Astrocyte (in vitro differentiated cells and primary cell): ENCODE measurements at regions not wholly inside any gene's neighbourhood (a gene's known extent, or its start where the extent isn't known, plus 50 kb on each side); places are given as distances from the start of the nearest gene placed in this dataset.

ENCODE experiments used
- DNase-seq: peaks from one replicate; pipeline ENCODE4 v3.0.0-alpha.2; 2010; ENCODE audit warnings: low read depth
- FAIRE-seq: peaks from 2 replicates; lab custom pipeline; 2011; peaks lifted over from hg19 to GRCh38; lab: Jason Lieb, UNC
- H2AFZ ChIP-seq: 2 replicates; pipeline ENCODE4 v1.6.0; 2012; ENCODE audit warnings: low read depth, low read length, inconsistent platforms
- H3K27ac ChIP-seq: 2 replicates; pipeline ENCODE4 v1.5.1; 2011; ENCODE audit warnings: low read depth, low read length, inconsistent platforms
- H3K27me3 ChIP-seq: 2 replicates; pipeline ENCODE4 v1.6.0; 2011; ENCODE audit warnings: low read length, inconsistent platforms; ENCODE audit not compliant: insufficient read depth
- H3K36me3 ChIP-seq: 2 replicates; pipeline ENCODE4 v1.5.1; 2011; ENCODE audit warnings: low read length, inconsistent platforms; ENCODE audit not compliant: insufficient read depth
- H3K4me1 ChIP-seq: 2 replicates; pipeline ENCODE4 v1.5.1; 2011; ENCODE audit warnings: low read length, inconsistent platforms; ENCODE audit not compliant: insufficient read depth
- H3K4me2 ChIP-seq: 2 replicates; pipeline ENCODE4 v1.6.0; 2012; ENCODE audit warnings: low read length, inconsistent platforms
- H3K4me3 ChIP-seq: 2 replicates; pipeline ENCODE4 v1.5.1; 2011; ENCODE audit warnings: low read depth, mild to moderate bottlenecking, low read length, inconsistent platforms; ENCODE audit not compliant: insufficient read depth
- H3K79me2 ChIP-seq: 2 replicates; pipeline ENCODE4 v1.6.0; 2012; ENCODE audit warnings: mild to moderate bottlenecking, low read length, inconsistent platforms; ENCODE audit not compliant: insufficient read depth
- H3K9ac ChIP-seq: 2 replicates; pipeline ENCODE4 v1.6.0; 2012; ENCODE audit warnings: mild to moderate bottlenecking, low read length, inconsistent platforms
- H3K9me3 ChIP-seq: 2 replicates; pipeline ENCODE4 v1.5.1; 2012; ENCODE audit warnings: low read depth, mild to moderate bottlenecking, low read length, inconsistent platforms; ENCODE audit not compliant: insufficient read depth
- H4K20me1 ChIP-seq: 2 replicates; pipeline ENCODE4 v1.6.0; 2012; ENCODE audit warnings: low read length, inconsistent platforms; ENCODE audit not compliant: insufficient read depth
- H3K27ac Mint-ChIP-seq: one replicate; pipeline ENCODE4 v1.8.0; 2021; ENCODE audit warnings: mild to moderate bottlenecking, mixed read lengths; ENCODE audit not compliant: unreplicated experiment
- H3K27me3 Mint-ChIP-seq: one replicate; pipeline ENCODE4 v1.8.0; 2021; ENCODE audit warnings: low read depth, mixed read lengths; ENCODE audit not compliant: unreplicated experiment
- H3K36me3 Mint-ChIP-seq: one replicate; pipeline ENCODE4 v1.8.0; 2021; ENCODE audit warnings: low read depth, mixed read lengths; ENCODE audit not compliant: unreplicated experiment
- H3K4me1 Mint-ChIP-seq: one replicate; pipeline ENCODE4 v1.8.0; 2021; ENCODE audit warnings: low read depth, mixed read lengths; ENCODE audit not compliant: unreplicated experiment
- H3K4me3 Mint-ChIP-seq: one replicate; pipeline ENCODE4 v1.8.0; 2021; ENCODE audit warnings: mild to moderate bottlenecking, moderate library complexity, mixed read lengths; ENCODE audit not compliant: unreplicated experiment
- H3K9me3 Mint-ChIP-seq: one replicate; pipeline ENCODE4 v1.8.0; 2021; ENCODE audit warnings: mild to moderate bottlenecking, mixed read lengths; ENCODE audit not compliant: unreplicated experiment
- EZH2 ChIP-seq: IDR thresholded peaks from 2 replicates; pipeline ENCODE4 v1.6.1; 2012; ENCODE audit warnings: mild to moderate bottlenecking, low read length, inconsistent platforms; ENCODE audit not compliant: insufficient read depth
- TF ChIP-seq, protein P1 (sequence below): IDR thresholded peaks from 2 replicates; pipeline ENCODE4 v1.5.1; 2011; ENCODE audit warnings: low read depth, mild to moderate bottlenecking, inconsistent platforms, low read length, moderate library complexity; ENCODE audit not compliant: insufficient read depth

DNA sequence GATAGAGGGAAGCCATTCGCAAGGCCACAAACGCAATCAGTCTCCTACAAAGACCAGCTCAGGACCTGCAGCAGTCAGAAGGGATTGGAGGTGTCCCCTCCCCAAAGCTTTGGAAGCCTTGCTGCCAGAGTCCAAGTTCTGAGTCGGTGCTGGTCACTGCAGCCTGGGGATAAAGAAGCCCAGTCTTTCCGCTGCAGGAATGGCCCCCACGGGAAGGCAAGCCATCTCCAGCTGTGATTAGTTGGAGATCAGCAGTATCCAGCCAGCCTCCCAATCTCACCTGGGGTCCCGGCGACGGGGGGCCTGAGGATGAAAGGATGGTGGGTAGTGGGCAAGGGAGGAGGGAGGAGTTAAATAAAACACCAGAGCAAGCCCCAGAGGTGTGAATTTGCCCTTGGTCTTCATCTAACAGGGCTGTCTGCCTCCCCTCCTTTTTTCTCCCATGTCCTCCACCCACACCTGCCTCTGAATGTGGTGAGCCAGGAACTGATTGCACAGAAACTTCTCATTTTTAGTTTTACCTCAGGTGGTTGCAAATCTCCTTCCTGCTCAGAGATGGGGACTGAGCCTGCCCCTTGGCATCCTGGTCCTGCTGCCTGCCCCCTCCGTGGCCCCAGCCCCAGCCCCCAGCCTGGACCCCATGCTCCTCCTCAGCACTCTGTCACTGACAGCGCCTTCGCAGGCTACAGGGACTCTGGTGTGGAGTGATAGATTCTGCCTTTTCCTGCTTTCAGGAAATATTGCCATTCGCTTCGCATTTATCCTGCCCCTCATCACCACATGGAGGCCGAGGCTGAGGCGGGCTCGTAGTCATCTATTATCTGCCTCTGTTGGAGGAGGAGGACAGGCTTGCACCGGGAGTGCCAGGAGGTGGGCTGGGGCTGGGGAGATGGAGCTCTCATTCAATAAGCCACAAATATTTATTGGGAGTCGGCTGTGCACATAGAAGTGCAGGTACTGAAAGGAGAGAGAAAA lies 262.9 kb upstream of the SDK2 start:
- Mint-ChIP-seq H3K4me3 (no peak overlapping the region), H3K4me1 (peaks cover 3% of the 10 kb centered on the region), H3K27ac (no peak overlapping the region), H3K27me3 (peaks cover 74% of the 10 kb centered on the region), H3K36me3 (no peaks in the 10 kb centered on the region), H3K9me3 (no peaks in the 10 kb centered on the region)
- Histone ChIP-seq H3K9ac (no peak overlapping the region), H2AFZ (no peak overlapping the region), H3K27ac (no peak overlapping the region), H3K36me3 (no peaks in the 10 kb centered on the region), H3K9me3 (no peaks in the 10 kb centered on the region), H3K4me3 (no peak overlapping the region), H3K4me1 (no peaks in the 10 kb centered on the region), H3K4me2 (no peak overlapping the region), H3K27me3 (no peaks in the 10 kb centered on the region), H3K79me2 (no peaks in the 10 kb centered on the region), H4K20me1 (no peaks in the 10 kb centered on the region)
- FAIRE-seq (no peak), DNase-seq (no peak)
- TF ChIP-seq EZH2 = no peak
- TF ChIP-seq, protein P1, sequence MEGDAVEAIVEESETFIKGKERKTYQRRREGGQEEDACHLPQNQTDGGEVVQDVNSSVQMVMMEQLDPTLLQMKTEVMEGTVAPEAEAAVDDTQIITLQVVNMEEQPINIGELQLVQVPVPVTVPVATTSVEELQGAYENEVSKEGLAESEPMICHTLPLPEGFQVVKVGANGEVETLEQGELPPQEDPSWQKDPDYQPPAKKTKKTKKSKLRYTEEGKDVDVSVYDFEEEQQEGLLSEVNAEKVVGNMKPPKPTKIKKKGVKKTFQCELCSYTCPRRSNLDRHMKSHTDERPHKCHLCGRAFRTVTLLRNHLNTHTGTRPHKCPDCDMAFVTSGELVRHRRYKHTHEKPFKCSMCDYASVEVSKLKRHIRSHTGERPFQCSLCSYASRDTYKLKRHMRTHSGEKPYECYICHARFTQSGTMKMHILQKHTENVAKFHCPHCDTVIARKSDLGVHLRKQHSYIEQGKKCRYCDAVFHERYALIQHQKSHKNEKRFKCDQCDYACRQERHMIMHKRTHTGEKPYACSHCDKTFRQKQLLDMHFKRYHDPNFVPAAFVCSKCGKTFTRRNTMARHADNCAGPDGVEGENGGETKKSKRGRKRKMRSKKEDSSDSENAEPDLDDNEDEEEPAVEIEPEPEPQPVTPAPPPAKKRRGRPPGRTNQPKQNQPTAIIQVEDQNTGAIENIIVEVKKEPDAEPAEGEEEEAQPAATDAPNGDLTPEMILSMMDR = no peak

DNA sequence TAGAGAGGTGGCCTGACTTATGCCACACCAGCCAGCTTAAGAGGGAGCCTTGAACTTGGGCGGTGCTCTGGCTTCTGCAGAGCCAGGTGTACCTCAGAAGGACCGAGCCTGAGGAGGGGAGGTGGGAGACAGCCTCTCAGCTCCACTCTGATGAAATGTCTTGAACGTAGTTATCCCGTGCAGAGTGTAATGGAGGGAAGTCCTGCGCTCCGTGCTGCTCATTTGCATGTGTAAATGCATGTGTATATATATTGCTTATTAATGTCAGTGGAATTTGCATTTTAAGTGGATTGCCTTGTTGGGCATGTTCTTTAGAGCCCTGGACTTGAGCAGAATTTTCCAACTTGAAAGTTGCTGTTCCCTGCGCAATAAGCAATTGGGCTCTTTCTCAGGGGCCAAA lies 264.9 kb upstream of the SDK2 start:
- Histone ChIP-seq H3K27ac (no peak overlapping the region), H3K4me3 (no peak overlapping the region), H3K4me2 (no peak overlapping the region), H3K4me1 (no peaks in the 10 kb centered on the region), H2AFZ (no peak overlapping the region), H4K20me1 (no peaks in the 10 kb centered on the region), H3K9ac (no peak overlapping the region), H3K36me3 (no peaks in the 10 kb centered on the region), H3K79me2 (no peaks in the 10 kb centered on the region), H3K9me3 (peaks cover 2% of the 10 kb centered on the region), H3K27me3 (no peaks in the 10 kb centered on the region)
- TF ChIP-seq, protein P1 = no peak
- no peak for TF ChIP-seq EZH2
- DNase-seq (no peak), FAIRE-seq (no peak)
- Mint-ChIP-seq H3K9me3 (peaks cover 3% of the 10 kb centered on the region), H3K36me3 (no peaks in the 10 kb centered on the region), H3K4me3 (no peak overlapping the region), H3K4me1 (peaks cover 3% of the 10 kb centered on the region), H3K27ac (no peak overlapping the region), H3K27me3 (peaks cover 69% of the 10 kb centered on the region)

DNA sequence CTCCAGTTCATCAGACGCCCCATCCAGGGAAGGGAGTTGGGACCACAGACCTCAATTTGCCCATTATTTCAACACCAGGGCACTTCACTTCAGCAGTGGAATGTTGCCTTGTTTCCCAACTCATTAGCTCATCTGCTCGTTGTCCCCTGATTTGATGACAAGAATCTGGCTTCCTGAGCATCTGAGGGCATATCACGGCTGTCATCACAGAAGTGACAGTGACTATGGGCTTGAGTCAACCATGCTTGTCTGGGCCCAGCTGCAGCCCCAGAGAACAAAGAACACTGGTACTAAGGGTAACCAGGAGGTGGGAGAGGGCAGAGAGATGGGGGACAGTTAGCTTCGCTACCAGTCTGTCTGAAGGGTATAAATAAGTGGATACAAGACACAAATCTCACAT lies 266.0 kb upstream of the SDK2 start:
- H3K27me3 Mint-ChIP-seq = peaks cover 68% of the 10 kb centered on the region
- no peak overlapping the region for H3K27ac Mint-ChIP-seq
- DNase-seq (no peak), FAIRE-seq (no peak)
- Histone ChIP-seq H3K79me2 (no peaks in the 10 kb centered on the region), H2AFZ (no peak overlapping the region), H3K27ac (no peak overlapping the region), H3K9me3 (peaks cover 8% of the 10 kb centered on the region), H4K20me1 (no peaks in the 10 kb centered on the region), H3K4me1 (no peaks in the 10 kb centered on the region), H3K9ac (no peak overlapping the region), H3K4me3 (no peak overlapping the region), H3K4me2 (no peak overlapping the region), H3K36me3 (no peaks in the 10 kb centered on the region), H3K27me3 (no peaks in the 10 kb centered on the region)
- H3K4me1 Mint-ChIP-seq = peaks cover 3% of the 10 kb centered on the region
- no peak for TF ChIP-seq EZH2
- TF ChIP-seq, protein P1 = no peak
- no peaks in the 10 kb centered on the region for H3K36me3 Mint-ChIP-seq
- no peak overlapping the region for H3K4me3 Mint-ChIP-seq
- peaks cover 6% of the 10 kb centered on the region for H3K9me3 Mint-ChIP-seq
